Central memory CD4-positive, alpha-beta T cell (primary cell): ENCODE measurements at regions not wholly inside any gene's neighbourhood (a gene's known extent, or its start where the extent isn't known, plus 50 kb on each side); places are given as distances from the start of the nearest gene placed in this dataset.

ENCODE experiments used
- DNase-seq: peaks from one replicate; pipeline ENCODE4 v3.0.0; 2022

- no peak for DNase-seq
Measured at GRCh38 chr7:136061433-136061832, 84.3 kb upstream of the MTPN start.

GRCh38 chr7:136058546-136058945, 81.4 kb upstream of the MTPN start:
- DNase-seq = no peak

GRCh38 chr7:136057509-136057908, 80.3 kb upstream of the MTPN start:
- DNase-seq = no peak

GRCh38 chr7:136056651-136057231, 79.6 kb upstream of the MTPN start:
- no peak for DNase-seq

GRCh38 chr7:136055266-136055665, 78.1 kb upstream of the MTPN start:
- no peak for DNase-seq

- DNase-seq = no peak
Measured at GRCh38 chr7:136053689-136054485, 76.7 kb upstream of the MTPN start.

- DNase-seq = no peak
Measured at GRCh38 chr7:136051203-136051928, 74.2 kb upstream of the MTPN start.

- no peak for DNase-seq
Measured at GRCh38 chr7:136050462-136050847, 73.3 kb upstream of the MTPN start.

GRCh38 chr7:136049818-136050461, 72.8 kb upstream of the MTPN start:
- no peak for DNase-seq

- no peak for DNase-seq
Measured at GRCh38 chr7:136049117-136049516, 72.0 kb upstream of the MTPN start.

- no peak for DNase-seq
Measured at GRCh38 chr7:136046548-136046947, 69.4 kb upstream of the MTPN start.

- DNase-seq = no peak
Measured at GRCh38 chr7:136045992-136046391, 68.8 kb upstream of the MTPN start.

GRCh38 chr7:136045181-136045580, 68.0 kb upstream of the MTPN start:
- DNase-seq = no peak

- DNase-seq = no peak
Measured at GRCh38 chr7:136039577-136040345, 62.6 kb upstream of the MTPN start.

- no peak for DNase-seq
Measured at GRCh38 chr7:136036336-136036735, 59.2 kb upstream of the MTPN start.

GRCh38 chr7:136034132-136034531, 57.0 kb upstream of the MTPN start:
- DNase-seq = no peak

- DNase-seq = no peak
Measured at GRCh38 chr7:136033413-136034031, 56.4 kb upstream of the MTPN start.

GRCh38 chr7:136030867-136031318, 53.7 kb upstream of the MTPN start:
- DNase-seq = no peak

- no peak for DNase-seq
Measured at GRCh38 chr7:136030330-136030729, 53.2 kb upstream of the MTPN start.

- DNase-seq = no peak
Measured at GRCh38 chr7:136027160-136027559, 50.0 kb upstream of the MTPN start.
